OCI-LY7 (cell line): ENCODE measurements at regions not wholly inside any gene's neighbourhood (a gene's known extent, or its start where the extent isn't known, plus 50 kb on each side); places are given as distances from the start of the nearest gene placed in this dataset.

Experiments
- BruUV-seq: library from RNA; stranded (reverse); fragments of 400-500 nt; replicated peaks from 2 replicates; lab custom pipeline; 2021; lab: Mats Ljungman, UMichigan
- CTCF ChIA-PET: fragments of 300-600 bp; sonication (Branson Sonifier 250); formaldehyde crosslinking; loops from one replicate; lab custom pipeline; 2022; ENCODE audit warnings: antibody characterized with exemption; ENCODE audit not compliant: unreplicated experiment; lab: Charles Lee
- POLR2A ChIA-PET: fragments of 300-600 bp; sonication (Branson Sonifier 250); formaldehyde crosslinking; loops from one replicate; lab custom pipeline; 2022; ENCODE audit warnings: antibody characterized with exemption; lab: Charles Lee
- DNase-seq: peaks from one replicate; pipeline ENCODE4 v3.0.0-alpha.2; 2015; ENCODE audit warnings: low spot score
- H2AFZ ChIP-seq: fragments of 200-600 bp; sonication (generic), shearing (Covaris generic); 2 replicates; pipeline ENCODE4 v1.6.1; 2014; ENCODE audit warnings: mild to moderate bottlenecking, antibody characterized with exemption, low read length, moderate library complexity
- H3K27ac ChIP-seq: fragments of 200-600 bp; sonication (generic); 2 replicates; pipeline ENCODE4 v1.5.1; 2014; ENCODE audit warnings: mixed run types, low read depth, mild to moderate bottlenecking, moderate library complexity, low read length, inconsistent platforms; ENCODE audit not compliant: poor library complexity, severe bottlenecking
- H3K36me3 ChIP-seq: fragments of 200-600 bp; sonication (generic); 2 replicates; pipeline ENCODE4 v1.6.1; 2014; ENCODE audit warnings: mild to moderate bottlenecking, antibody characterized with exemption, low read length, moderate library complexity, mixed read lengths; ENCODE audit not compliant: insufficient read depth
- H3K4me1 ChIP-seq: fragments of 200-600 bp; sonication (generic); 2 replicates; pipeline ENCODE4 v1.5.1; 2014; ENCODE audit warnings: mild to moderate bottlenecking, low read length; ENCODE audit not compliant: insufficient read depth, poor library complexity, severe bottlenecking
- H3K4me2 ChIP-seq: fragments of 200-600 bp; sonication (generic); 2 replicates; pipeline ENCODE4 v1.6.1; 2014; ENCODE audit warnings: mild to moderate bottlenecking, low read length
- H3K4me3 ChIP-seq: fragments of 200-600 bp; sonication (generic); 2 replicates; pipeline ENCODE4 v1.5.1; 2014; ENCODE audit warnings: mild to moderate bottlenecking, low read depth, low read length; ENCODE audit not compliant: poor library complexity, severe bottlenecking
- H3K79me2 ChIP-seq: fragments of 200-600 bp; sonication (generic); 2 replicates; pipeline ENCODE4 v1.6.1; 2016; ENCODE audit warnings: low read depth, mild to moderate bottlenecking, low read length, moderate library complexity, mixed read lengths; ENCODE audit not compliant: insufficient read depth
- H3K9me2 ChIP-seq: fragments of 200-600 bp; sonication (generic); 2 replicates; pipeline ENCODE4 v1.6.1; 2016; ENCODE audit warnings: mild to moderate bottlenecking, low read length, mixed read lengths; ENCODE audit not compliant: insufficient read depth
- H3K9me3 ChIP-seq: fragments of 200-600 bp; sonication (generic); 2 replicates; pipeline ENCODE4 v1.6.1; 2014; ENCODE audit warnings: mild to moderate bottlenecking, mixed run types, low read length, mixed read lengths
- H4K20me1 ChIP-seq: fragments of 200-600 bp; sonication (generic); 2 replicates; pipeline ENCODE4 v1.6.1; 2014; ENCODE audit warnings: mild to moderate bottlenecking, antibody characterized with exemption, low read length, moderate library complexity, mixed read lengths; ENCODE audit not compliant: insufficient read depth
- EZH2phosphoT487 ChIP-seq: fragments of 200-600 bp; sonication (generic); IDR thresholded peaks from 2 replicates; pipeline ENCODE4 v1.6.1; 2018; ENCODE audit warnings: low read depth, borderline replicate concordance, mild to moderate bottlenecking, mixed run types, antibody characterized with exemption, low read length, moderate library complexity, mixed read lengths
- intact Hi-C: fragments of 100-400 bp; cut with micrococcal nuclease; formaldehyde crosslinking; loops from one replicate; pipeline ENCODE4 v1.10.0; 2022; ENCODE audit not compliant: unreplicated experiment
- TF ChIP-seq, protein P1 (sequence below): fragments of 200-600 bp; sonication (generic); conservative IDR thresholded peaks from 2 replicates; pipeline ENCODE4 v1.5.1; 2014; ENCODE audit warnings: mild to moderate bottlenecking, antibody characterized with exemption, low read length, moderate library complexity, mixed read lengths

DNA sequence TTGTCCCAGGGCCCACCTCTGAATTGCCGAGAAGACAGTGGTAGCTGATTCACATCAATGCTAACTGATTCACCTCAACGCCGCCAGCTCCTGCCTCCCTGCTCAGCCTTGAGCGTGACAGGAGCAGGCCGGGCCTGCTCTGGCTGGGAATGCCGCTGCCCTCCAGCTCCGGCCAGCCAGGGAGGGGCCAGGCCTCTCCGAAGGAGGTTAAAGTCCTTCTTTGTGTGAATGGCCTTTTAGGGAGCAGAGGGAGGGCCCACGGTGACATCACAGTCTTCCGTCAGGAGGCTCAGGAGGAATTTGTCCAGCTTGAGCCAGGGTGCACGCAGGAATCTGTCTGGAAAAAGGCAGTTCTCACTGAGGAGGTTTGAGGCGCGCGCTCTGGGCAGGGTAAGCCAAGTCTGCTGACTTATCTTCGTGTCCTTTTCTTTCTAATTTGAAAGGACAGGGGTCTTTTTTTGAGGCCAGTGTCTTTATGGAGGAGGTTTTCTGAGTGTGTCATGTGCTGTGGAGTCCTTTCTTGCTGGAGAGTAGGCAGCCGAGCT is 82.7 kb downstream of the C9orf152 start:
- no peaks in the 10 kb centered on the region for H4K20me1 ChIP-seq
- no peaks in the 10 kb centered on the region; the same call in none of the 2 replicates for H3K36me3 ChIP-seq
- peak overlapping the region; percentile 95 for H3K27ac ChIP-seq
- H3K9me2 ChIP-seq: no peaks in the 10 kb centered on the region
- BruUV-seq: no TSS peak
- POLR2A ChIA-PET: interaction anchor here (0.6 to 9.9 kb wide), 8 partner anchors 16 to 221 kb away, joined by 3 to 136 read pairs (median 62); no protein-coding TSS in a partner anchor
- no peaks in the 10 kb centered on the region for H3K9me3 ChIP-seq
- DNase-seq: no peak
- peaks cover 100% of the 10 kb centered on the region for H3K4me1 ChIP-seq
- H3K79me2 ChIP-seq: peaks cover 93% of the 10 kb centered on the region; the same call in 1 of the 2 replicates
- TF ChIP-seq, protein P1, sequence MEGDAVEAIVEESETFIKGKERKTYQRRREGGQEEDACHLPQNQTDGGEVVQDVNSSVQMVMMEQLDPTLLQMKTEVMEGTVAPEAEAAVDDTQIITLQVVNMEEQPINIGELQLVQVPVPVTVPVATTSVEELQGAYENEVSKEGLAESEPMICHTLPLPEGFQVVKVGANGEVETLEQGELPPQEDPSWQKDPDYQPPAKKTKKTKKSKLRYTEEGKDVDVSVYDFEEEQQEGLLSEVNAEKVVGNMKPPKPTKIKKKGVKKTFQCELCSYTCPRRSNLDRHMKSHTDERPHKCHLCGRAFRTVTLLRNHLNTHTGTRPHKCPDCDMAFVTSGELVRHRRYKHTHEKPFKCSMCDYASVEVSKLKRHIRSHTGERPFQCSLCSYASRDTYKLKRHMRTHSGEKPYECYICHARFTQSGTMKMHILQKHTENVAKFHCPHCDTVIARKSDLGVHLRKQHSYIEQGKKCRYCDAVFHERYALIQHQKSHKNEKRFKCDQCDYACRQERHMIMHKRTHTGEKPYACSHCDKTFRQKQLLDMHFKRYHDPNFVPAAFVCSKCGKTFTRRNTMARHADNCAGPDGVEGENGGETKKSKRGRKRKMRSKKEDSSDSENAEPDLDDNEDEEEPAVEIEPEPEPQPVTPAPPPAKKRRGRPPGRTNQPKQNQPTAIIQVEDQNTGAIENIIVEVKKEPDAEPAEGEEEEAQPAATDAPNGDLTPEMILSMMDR: no peak
- TF ChIP-seq EZH2phosphoT487: no peak
- CTCF ChIA-PET: interaction anchor here (0.7 to 6.1 kb wide), 4 partner anchors 12 to 218 kb away, joined by 3 to 37 read pairs (median 6); no protein-coding TSS in a partner anchor
- H2AFZ ChIP-seq: no peak overlapping the region; the same call in 1 of the 2 replicates
- H3K4me2 ChIP-seq: peak overlapping the region; percentile 89
- intact Hi-C loops: no loop called here
- peak overlapping the region; percentile 57 for H3K4me3 ChIP-seq

DNA sequence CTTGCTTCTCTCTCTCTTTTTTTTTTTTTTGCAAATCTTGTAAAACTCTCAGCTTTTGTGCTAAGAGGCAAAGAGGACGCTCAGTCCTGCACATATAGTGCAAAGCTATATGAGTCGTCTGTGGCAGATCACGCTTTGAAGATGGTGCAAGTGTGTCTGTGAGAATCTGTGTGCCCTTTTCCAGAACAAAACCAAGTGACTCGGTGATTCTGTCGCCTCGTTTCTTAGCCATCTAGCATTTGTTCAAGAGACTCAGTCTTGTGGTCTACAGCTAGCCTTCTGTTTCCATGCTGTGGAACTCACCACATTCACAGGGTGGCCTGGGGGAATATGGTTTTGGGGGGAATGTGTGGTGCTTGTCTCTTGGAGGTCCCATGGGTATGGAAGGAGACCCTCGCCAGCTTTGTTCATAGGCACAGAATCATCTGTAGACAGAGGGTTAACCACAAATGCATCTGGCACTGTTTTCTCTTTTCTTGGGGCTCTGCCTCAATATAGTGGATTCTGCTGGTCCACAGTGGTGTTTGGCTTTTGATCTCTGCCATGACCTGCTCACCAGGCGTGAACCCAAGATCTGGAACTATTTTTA is 82.1 kb downstream of the C9orf152 start:
- Histone ChIP-seq H3K4me2 (peak overlapping the region; percentile 89), H4K20me1 (no peaks in the 10 kb centered on the region), H3K79me2 (peaks cover 95% of the 10 kb centered on the region; the same call in 1 of the 2 replicates), H3K9me2 (no peaks in the 10 kb centered on the region), H3K27ac (peak overlapping the region; percentile 95), H3K36me3 (no peaks in the 10 kb centered on the region; the same call in none of the 2 replicates), H3K9me3 (no peaks in the 10 kb centered on the region), H3K4me3 (peak overlapping the region; percentile 57), H3K4me1 (peaks cover 100% of the 10 kb centered on the region), H2AFZ (peak overlapping the region; percentile 5; the same call in 1 of the 2 replicates)
- TF ChIP-seq EZH2phosphoT487: no peak
- TF ChIP-seq, protein P1: no peak
- intact Hi-C loops: loop anchor here (1.0 kb wide), 1 partner anchor 78 kb away; no protein-coding TSS in a partner anchor
- ChIA-PET POLR2A (interaction anchor here (0.6 to 9.9 kb wide), 10 partner anchors 16 to 222 kb away, joined by 3 to 136 read pairs (median 26); no protein-coding TSS in a partner anchor), CTCF (interaction anchor here (0.6 to 6.1 kb wide), 5 partner anchors 13 to 219 kb away, joined by 3 to 37 read pairs (median 8); no protein-coding TSS in a partner anchor)
- BruUV-seq: no TSS peak
- peak; percentile 73 for DNase-seq
